BJ (cell line): ENCODE measurements at regions not wholly inside any gene's neighbourhood (a gene's known extent, or its start where the extent isn't known, plus 50 kb on each side); places are given as distances from the start of the nearest gene placed in this dataset.

Source experiments
- CTCF ChIA-PET: fragments of 350-600 bp; formaldehyde crosslinking; extraction: SDS; loops from one replicate; lab custom pipeline; 2021; ENCODE audit warnings: antibody characterized with exemption, inconsistent platforms; lab: Yijun Ruan, JAX
- POLR2A ChIA-PET: fragments of 300-600 bp; sonication (Branson Sonifier 250); formaldehyde crosslinking; extraction: SDS; loops from one replicate; lab custom pipeline; 2021; ENCODE audit warnings: antibody characterized with exemption; lab: Charles Lee
- DNase-seq: peaks from one replicate; pipeline ENCODE4 v3.0.0-alpha.2; 2011; ENCODE audit warnings: low read depth
- H3K27me3 ChIP-seq: 2 replicates; pipeline ENCODE4 v1.6.0; 2011; ENCODE audit warnings: low read length; ENCODE audit not compliant: control insufficient read depth, insufficient read depth
- H3K36me3 ChIP-seq: 2 replicates; pipeline ENCODE4 v1.5.1; 2011; ENCODE audit warnings: low read length; ENCODE audit not compliant: control insufficient read depth, insufficient read depth
- H3K4me3 ChIP-seq: 2 replicates; pipeline ENCODE4 v1.5.1; 2011; ENCODE audit warnings: low read depth, mild to moderate bottlenecking, control low read depth, low read length
- CTCF ChIP-seq: IDR thresholded peaks from 2 replicates; pipeline ENCODE4 v1.5.1; 2011; ENCODE audit warnings: low read depth, mild to moderate bottlenecking, control low read depth, inconsistent platforms, low read length, moderate library complexity; ENCODE audit not compliant: insufficient read depth

- Histone ChIP-seq H3K27me3 (peaks cover 3% of the 10 kb centered on the region; the same call in 1 of the 2 replicates), H3K4me3 (no peak overlapping the region), H3K36me3 (no peaks in the 10 kb centered on the region)
- DNase-seq: no peak
- TF ChIP-seq CTCF: no peak
- POLR2A ChIA-PET: no interaction called here
- CTCF ChIA-PET: interaction anchor here (1.1 to 1.4 kb wide), 2 partner anchors 8 to 12 kb away, joined by 3 to 5 read pairs; no protein-coding TSS in a partner anchor
These were observed 77.3 kb downstream of the PPCDC start for GRCh38 chr15:75100679-75101078.

- H3K27me3 ChIP-seq: no peaks in the 10 kb centered on the region; the same call in 1 of the 2 replicates
- no peak for TF ChIP-seq CTCF
- DNase-seq: peak; percentile 90
- no peaks in the 10 kb centered on the region for H3K36me3 ChIP-seq
- ChIA-PET CTCF (interaction anchor here (0.7 to 1.6 kb wide), 4 partner anchors 10 to 96 kb away, joined by 3 to 5 read pairs (median 4); partner anchors contain the start of gene C15orf39), POLR2A (interaction anchor here (0.5 kb wide), 1 partner anchor 52 kb away, joined by 3 read pairs; no protein-coding TSS in a partner anchor)
- no peak overlapping the region for H3K4me3 ChIP-seq
These were observed 81.6 kb downstream of the PPCDC start for GRCh38 chr15:75104804-75105557.

- Histone ChIP-seq H3K4me3 (no peak overlapping the region), H3K36me3 (no peaks in the 10 kb centered on the region), H3K27me3 (no peaks in the 10 kb centered on the region; the same call in 1 of the 2 replicates)
- no peak for DNase-seq
- CTCF ChIA-PET: interaction anchor here (1.3 kb wide), 1 partner anchor 73 kb away, joined by 3 read pairs; no protein-coding TSS in a partner anchor
- POLR2A ChIA-PET: no interaction called here
- no peak for TF ChIP-seq CTCF
These were observed 84.1 kb downstream of the PPCDC start for GRCh38 chr15:75107516-75107907.

GRCh38 chr15:75107908-75108838, 84.8 kb downstream of the PPCDC start:
- no peak for TF ChIP-seq CTCF
- DNase-seq: peak; percentile 92
- ChIA-PET CTCF (interaction anchor here (0.7 to 1.4 kb wide), 5 partner anchors 8 to 74 kb away, joined by 3 read pairs; no protein-coding TSS in a partner anchor), POLR2A (no interaction called here)
- H3K4me3 ChIP-seq: no peak overlapping the region
- H3K36me3 ChIP-seq: no peaks in the 10 kb centered on the region
- H3K27me3 ChIP-seq: no peaks in the 10 kb centered on the region; the same call in 1 of the 2 replicates
